ENCODE measurements at regions not wholly inside any gene's neighbourhood (a gene's known extent, or its start where the extent isn't known, plus 50 kb on each side); places are given as distances from the start of the nearest gene placed in this dataset.

DNA sequence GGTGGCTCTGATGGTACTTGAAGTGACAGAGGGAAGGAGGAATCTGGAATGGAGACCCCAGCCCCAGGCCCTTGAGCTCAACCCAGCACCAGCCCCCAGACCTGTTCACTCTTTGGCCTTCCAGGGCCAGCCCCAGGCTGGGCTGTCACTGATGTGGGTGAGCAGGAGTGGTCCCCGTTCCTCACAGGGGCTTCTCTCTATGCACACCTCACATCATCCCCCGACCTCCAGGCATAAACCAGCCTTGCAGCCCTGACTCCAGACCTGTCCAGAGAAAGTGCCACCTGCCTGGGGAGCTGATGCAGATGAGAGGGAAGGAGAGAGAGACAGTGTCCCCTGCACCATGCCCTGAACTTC lies 182.6 kb upstream of the SDK2 start (continued):
- TF ChIP-seq, protein P1, sequence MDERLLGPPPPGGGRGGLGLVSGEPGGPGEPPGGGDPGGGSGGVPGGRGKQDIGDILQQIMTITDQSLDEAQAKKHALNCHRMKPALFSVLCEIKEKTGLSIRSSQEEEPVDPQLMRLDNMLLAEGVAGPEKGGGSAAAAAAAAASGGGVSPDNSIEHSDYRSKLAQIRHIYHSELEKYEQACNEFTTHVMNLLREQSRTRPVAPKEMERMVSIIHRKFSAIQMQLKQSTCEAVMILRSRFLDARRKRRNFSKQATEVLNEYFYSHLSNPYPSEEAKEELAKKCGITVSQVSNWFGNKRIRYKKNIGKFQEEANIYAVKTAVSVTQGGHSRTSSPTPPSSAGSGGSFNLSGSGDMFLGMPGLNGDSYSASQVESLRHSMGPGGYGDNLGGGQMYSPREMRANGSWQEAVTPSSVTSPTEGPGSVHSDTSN (CRISPR knock-in tag; IDR thresholded peaks at IDR 0.05; ENCODE audit: low read depth): no peak
- TF ChIP-seq, protein P1 (tag; conservative IDR thresholded peaks at IDR 0.05; ENCODE audit: low read depth): no peak
- TF ChIP-seq, protein P2, sequence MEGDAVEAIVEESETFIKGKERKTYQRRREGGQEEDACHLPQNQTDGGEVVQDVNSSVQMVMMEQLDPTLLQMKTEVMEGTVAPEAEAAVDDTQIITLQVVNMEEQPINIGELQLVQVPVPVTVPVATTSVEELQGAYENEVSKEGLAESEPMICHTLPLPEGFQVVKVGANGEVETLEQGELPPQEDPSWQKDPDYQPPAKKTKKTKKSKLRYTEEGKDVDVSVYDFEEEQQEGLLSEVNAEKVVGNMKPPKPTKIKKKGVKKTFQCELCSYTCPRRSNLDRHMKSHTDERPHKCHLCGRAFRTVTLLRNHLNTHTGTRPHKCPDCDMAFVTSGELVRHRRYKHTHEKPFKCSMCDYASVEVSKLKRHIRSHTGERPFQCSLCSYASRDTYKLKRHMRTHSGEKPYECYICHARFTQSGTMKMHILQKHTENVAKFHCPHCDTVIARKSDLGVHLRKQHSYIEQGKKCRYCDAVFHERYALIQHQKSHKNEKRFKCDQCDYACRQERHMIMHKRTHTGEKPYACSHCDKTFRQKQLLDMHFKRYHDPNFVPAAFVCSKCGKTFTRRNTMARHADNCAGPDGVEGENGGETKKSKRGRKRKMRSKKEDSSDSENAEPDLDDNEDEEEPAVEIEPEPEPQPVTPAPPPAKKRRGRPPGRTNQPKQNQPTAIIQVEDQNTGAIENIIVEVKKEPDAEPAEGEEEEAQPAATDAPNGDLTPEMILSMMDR (IDR thresholded peaks at IDR 0.05 in 2 of 3, conservative IDR thresholded peaks at IDR 0.05 in 1 of 3; ENCODE audit: insufficient read depth in 2 of 3, low read depth in 1 of 3, low read length in 3 of 3): no peak
- TF ChIP-seq HMGN3 (IDR thresholded peaks at IDR 0.05; ENCODE audit: borderline replicate concordance, extremely low read depth, insufficient read length, low read depth, low read length) (no peak), ARNT (IDR thresholded peaks at IDR 0.05) (no peak), TAF7 (tag; IDR thresholded peaks at IDR 0.05) (no peak), MBD2 (IDR thresholded peaks at IDR 0.05; ENCODE audit: borderline replicate concordance, low read depth) (no peak), NFYB (IDR thresholded peaks at IDR 0.05; ENCODE audit: extremely low read depth, insufficient read length) (no peak), FOXP1 (CRISPR knock-in tag; IDR thresholded peaks at IDR 0.05) (no peak)
- TF ChIP-seq, protein P3, sequence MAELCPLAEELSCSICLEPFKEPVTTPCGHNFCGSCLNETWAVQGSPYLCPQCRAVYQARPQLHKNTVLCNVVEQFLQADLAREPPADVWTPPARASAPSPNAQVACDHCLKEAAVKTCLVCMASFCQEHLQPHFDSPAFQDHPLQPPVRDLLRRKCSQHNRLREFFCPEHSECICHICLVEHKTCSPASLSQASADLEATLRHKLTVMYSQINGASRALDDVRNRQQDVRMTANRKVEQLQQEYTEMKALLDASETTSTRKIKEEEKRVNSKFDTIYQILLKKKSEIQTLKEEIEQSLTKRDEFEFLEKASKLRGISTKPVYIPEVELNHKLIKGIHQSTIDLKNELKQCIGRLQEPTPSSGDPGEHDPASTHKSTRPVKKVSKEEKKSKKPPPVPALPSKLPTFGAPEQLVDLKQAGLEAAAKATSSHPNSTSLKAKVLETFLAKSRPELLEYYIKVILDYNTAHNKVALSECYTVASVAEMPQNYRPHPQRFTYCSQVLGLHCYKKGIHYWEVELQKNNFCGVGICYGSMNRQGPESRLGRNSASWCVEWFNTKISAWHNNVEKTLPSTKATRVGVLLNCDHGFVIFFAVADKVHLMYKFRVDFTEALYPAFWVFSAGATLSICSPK (IDR thresholded peaks at IDR 0.05; ENCODE audit: borderline replicate concordance): no peak
- TF ChIP-seq, protein P4, sequence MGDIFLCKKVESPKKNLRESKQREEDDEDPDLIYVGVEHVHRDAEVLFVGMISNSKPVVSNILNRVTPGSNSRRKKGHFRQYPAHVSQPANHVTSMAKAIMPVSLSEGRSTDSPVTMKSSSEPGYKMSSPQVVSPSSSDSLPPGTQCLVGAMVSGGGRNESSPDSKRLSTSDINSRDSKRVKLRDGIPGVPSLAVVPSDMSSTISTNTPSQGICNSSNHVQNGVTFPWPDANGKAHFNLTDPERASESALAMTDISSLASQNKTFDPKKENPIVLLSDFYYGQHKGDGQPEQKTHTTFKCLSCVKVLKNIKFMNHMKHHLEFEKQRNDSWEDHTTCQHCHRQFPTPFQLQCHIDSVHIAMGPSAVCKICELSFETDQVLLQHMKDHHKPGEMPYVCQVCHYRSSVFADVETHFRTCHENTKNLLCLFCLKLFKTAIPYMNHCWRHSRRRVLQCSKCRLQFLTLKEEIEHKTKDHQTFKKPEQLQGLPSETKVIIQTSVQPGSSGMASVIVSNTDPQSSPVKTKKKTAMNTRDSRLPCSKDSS (IDR thresholded peaks at IDR 0.05; ENCODE audit: low read depth, partially characterized antibody): no peak
- TF ChIP-seq, protein P5, sequence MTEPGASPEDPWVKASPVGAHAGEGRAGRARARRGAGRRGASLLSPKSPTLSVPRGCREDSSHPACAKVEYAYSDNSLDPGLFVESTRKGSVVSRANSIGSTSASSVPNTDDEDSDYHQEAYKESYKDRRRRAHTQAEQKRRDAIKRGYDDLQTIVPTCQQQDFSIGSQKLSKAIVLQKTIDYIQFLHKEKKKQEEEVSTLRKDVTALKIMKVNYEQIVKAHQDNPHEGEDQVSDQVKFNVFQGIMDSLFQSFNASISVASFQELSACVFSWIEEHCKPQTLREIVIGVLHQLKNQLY (CRISPR knock-in tag; conservative IDR thresholded peaks at IDR 0.05): no peak
